ENCODE measurements at regions not wholly inside any gene's neighbourhood (a gene's known extent, or its start where the extent isn't known, plus 50 kb on each side); places are given as distances from the start of the nearest gene placed in this dataset.

- ChIA-PET POLR2A (no interaction called here), CTCF (interaction anchor here (1.7 kb wide), 1 partner anchor 9 kb away, joined by 8 read pairs; no protein-coding TSS in a partner anchor)
- Histone ChIP-seq H3K4me1 (ENCODE audit: control insufficient read depth, insufficient read depth, low read length) (no peaks in the 10 kb centered on the region), H3K36me3 (ENCODE audit: control insufficient read depth in 2 of 2, insufficient read depth in 1 of 2, low read length in 2 of 2) (no peaks in the 10 kb centered on the region), H3K4me3 (ENCODE audit: low read depth, low read length) (no peak overlapping the region), H3K27ac (ENCODE audit: extremely low read depth, low read depth, low read length) (no peak overlapping the region), H3K9me3 (ENCODE audit: control insufficient read depth, insufficient read depth, low read depth, low read length) (no peaks in the 10 kb centered on the region)
- TF ChIP-seq ZNF280D (tag by site-specific recombination; IDR thresholded peaks at IDR 0.05) (no peak), ZNF626 (tag by site-specific recombination; IDR thresholded peaks at IDR 0.05) (no peak), ZSCAN23 (tag by site-specific recombination; IDR thresholded peaks at IDR 0.05) (no peak), ZNF423 (tag by site-specific recombination; IDR thresholded peaks at IDR 0.05) (no peak), ZNF324 (tag by site-specific recombination; IDR thresholded peaks at IDR 0.05) (no peak), PATZ1 (tag by site-specific recombination; IDR thresholded peaks at IDR 0.05) (no peak), ZSCAN16 (tag by site-specific recombination; IDR thresholded peaks at IDR 0.05) (no peak)
Measured at GRCh38 chr7:52009181-52009580, 692.6 kb upstream of the COBL start.

GRCh38 chr7:52006674-52007073 is 690.1 kb upstream of the COBL start:
- Histone ChIP-seq H3K27ac (ENCODE audit: extremely low read depth, low read depth, low read length) (no peak overlapping the region), H3K36me3 (ENCODE audit: control insufficient read depth in 2 of 2, insufficient read depth in 1 of 2, low read length in 2 of 2) (no peaks in the 10 kb centered on the region), H3K9me3 (ENCODE audit: control insufficient read depth, insufficient read depth, low read depth, low read length) (no peaks in the 10 kb centered on the region), H3K4me1 (ENCODE audit: control insufficient read depth, insufficient read depth, low read length) (no peaks in the 10 kb centered on the region), H3K4me3 (ENCODE audit: low read depth, low read length) (no peak overlapping the region)
- ChIA-PET POLR2A (no interaction called here), CTCF (no interaction called here)
- TF ChIP-seq BCL11B (tag by site-specific recombination; IDR thresholded peaks at IDR 0.05; ENCODE audit: low read depth) = no peak
- no peak for TF ChIP-seq ZNF37A (tag by site-specific recombination; IDR thresholded peaks at IDR 0.05)
- TF ChIP-seq MEIS1 (CRISPR knock-in tag; IDR thresholded peaks at IDR 0.05; ENCODE audit: borderline replicate concordance) = no peak
- no peak for TF ChIP-seq INSM2 (tag by site-specific recombination; IDR thresholded peaks at IDR 0.05)
- no peak for TF ChIP-seq ZNF600 (tag by site-specific recombination; IDR thresholded peaks at IDR 0.05)
- no peak for TF ChIP-seq ZNF239 (tag by site-specific recombination; IDR thresholded peaks at IDR 0.05)
- TF ChIP-seq ZNF514 (tag by site-specific recombination; IDR thresholded peaks at IDR 0.05) = no peak
- no peak for TF ChIP-seq ZNF24 (tag by site-specific recombination; IDR thresholded peaks at IDR 0.05)
- TF ChIP-seq ZNF416 (tag by site-specific recombination; IDR thresholded peaks at IDR 0.05) = no peak
- no peak for TF ChIP-seq ZNF473 (tag by site-specific recombination; IDR thresholded peaks at IDR 0.05)
- no peak for TF ChIP-seq SALL2 (tag by site-specific recombination; IDR thresholded peaks at IDR 0.05; ENCODE audit: borderline replicate concordance)
- TF ChIP-seq ZNF366 (tag by site-specific recombination; conservative IDR thresholded peaks at IDR 0.05) = no peak

All from HEK293 (cell line).